ENCODE measurements at regions not wholly inside any gene's neighbourhood (a gene's known extent, or its start where the extent isn't known, plus 50 kb on each side); places are given as distances from the start of the nearest gene placed in this dataset.

- Histone ChIP-seq H3K18ac (ENCODE audit: insufficient read length, low read depth, low read length) (no peak overlapping the region), H3K23me2 (ENCODE audit: insufficient read length, low read depth, low read length, poor library complexity, severe bottlenecking) (no peaks in the 10 kb centered on the region)
- TF ChIP-seq, protein P1, sequence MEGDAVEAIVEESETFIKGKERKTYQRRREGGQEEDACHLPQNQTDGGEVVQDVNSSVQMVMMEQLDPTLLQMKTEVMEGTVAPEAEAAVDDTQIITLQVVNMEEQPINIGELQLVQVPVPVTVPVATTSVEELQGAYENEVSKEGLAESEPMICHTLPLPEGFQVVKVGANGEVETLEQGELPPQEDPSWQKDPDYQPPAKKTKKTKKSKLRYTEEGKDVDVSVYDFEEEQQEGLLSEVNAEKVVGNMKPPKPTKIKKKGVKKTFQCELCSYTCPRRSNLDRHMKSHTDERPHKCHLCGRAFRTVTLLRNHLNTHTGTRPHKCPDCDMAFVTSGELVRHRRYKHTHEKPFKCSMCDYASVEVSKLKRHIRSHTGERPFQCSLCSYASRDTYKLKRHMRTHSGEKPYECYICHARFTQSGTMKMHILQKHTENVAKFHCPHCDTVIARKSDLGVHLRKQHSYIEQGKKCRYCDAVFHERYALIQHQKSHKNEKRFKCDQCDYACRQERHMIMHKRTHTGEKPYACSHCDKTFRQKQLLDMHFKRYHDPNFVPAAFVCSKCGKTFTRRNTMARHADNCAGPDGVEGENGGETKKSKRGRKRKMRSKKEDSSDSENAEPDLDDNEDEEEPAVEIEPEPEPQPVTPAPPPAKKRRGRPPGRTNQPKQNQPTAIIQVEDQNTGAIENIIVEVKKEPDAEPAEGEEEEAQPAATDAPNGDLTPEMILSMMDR (conservative IDR thresholded peaks at IDR 0.05), result no peak
These were observed 499.0 kb upstream of the UBE2E2 start for GRCh38 chr3:22704166-22704565.

More at GRCh38 chr3:22704166-22704565, 499.0 kb upstream of the UBE2E2 start:
- no CpG with 5 or more reads among the region's 3 CpGs for WGBS (ENCODE audit: extremely low coverage, insufficient read length, low lambda C conversion rate)
- peaks cover 7% of the 10 kb centered on the region for H3K9me3 ChIP-seq (ENCODE audit: control insufficient read depth, low read depth, low read length)
- no peak overlapping the region for H3K4me2 ChIP-seq (ENCODE audit: insufficient read depth, insufficient read length, low read length)
- H3K23ac ChIP-seq (ENCODE audit: insufficient read length, low read depth, low read length), result no peak overlapping the region
- H3K79me2 ChIP-seq (ENCODE audit: insufficient read depth, low read length), result no peaks in the 10 kb centered on the region
- H3K4me3 Mint-ChIP-seq, result no peak overlapping the region
- H3K4ac ChIP-seq (ENCODE audit: low read depth, low read length), result no peak overlapping the region
- H3K56ac ChIP-seq (ENCODE audit: insufficient read length, low read depth, low read length), result no peak overlapping the region
- no peak overlapping the region for H4K5ac ChIP-seq (ENCODE audit: insufficient read length, low read depth, low read length)
- no peak overlapping the region for H2BK120ac ChIP-seq (ENCODE audit: low read depth, low read length, poor library complexity, severe bottlenecking)
- H2BK12ac ChIP-seq (ENCODE audit: insufficient read length, low read depth, low read length), result no peak overlapping the region
- no peaks in the 10 kb centered on the region for H4K20me1 ChIP-seq (ENCODE audit: control insufficient read depth, insufficient read depth, insufficient read length)
- H3K36me3 Mint-ChIP-seq (ENCODE audit: insufficient read depth in 1 of 3, low read depth in 3 of 3), result peaks cover 10 to 26% (median 21%) of the 10 kb centered on the region in 3 experiments
- peaks cover 10 to 17% of the 10 kb centered on the region in 2 experiments for H3K4me1 Mint-ChIP-seq
- no peaks in the 10 kb centered on the region for H3K27me3 ChIP-seq (ENCODE audit: insufficient read depth, low read length)
- no peak overlapping the region for H3K27ac Mint-ChIP-seq
- no peaks in the 10 kb centered on the region for H3K79me1 ChIP-seq (ENCODE audit: insufficient read depth, low read depth, low read length, poor library complexity, severe bottlenecking)
- H4K91ac ChIP-seq (ENCODE audit: insufficient read length, low read depth, low read length), result no peak overlapping the region
- no peak overlapping the region for H2BK15ac ChIP-seq (ENCODE audit: low read depth, low read length)
- DNase-seq, result no peak
- no peak overlapping the region for H2BK20ac ChIP-seq (ENCODE audit: low read depth, low read length, poor library complexity, severe bottlenecking)
- no peak overlapping the region for H2BK5ac ChIP-seq (ENCODE audit: insufficient read length, low read length)
- no peak overlapping the region for H3K14ac ChIP-seq (ENCODE audit: insufficient read depth, low read length)
- no peak overlapping the region for H4K8ac ChIP-seq (replicated peaks; ENCODE audit: insufficient read length, low read depth, low read length)
- H3K27ac ChIP-seq (ENCODE audit: insufficient read length, low read depth, low read length), result no peak overlapping the region
- H3K4me1 ChIP-seq (ENCODE audit: insufficient read depth, low read length), result no peaks in the 10 kb centered on the region
- peaks cover 21 to 23% of the 10 kb centered on the region in 2 experiments for H3K9me3 Mint-ChIP-seq
- no peak overlapping the region for H3T11ph ChIP-seq (ENCODE audit: low read length)
- no peak overlapping the region for H2AFZ ChIP-seq (ENCODE audit: low read length)
- H2AK5ac ChIP-seq (ENCODE audit: insufficient read length, low read length), result no peak overlapping the region
- no peak overlapping the region for H3K9ac ChIP-seq (ENCODE audit: extremely low read depth, insufficient read length, low read length)
- H3K27me3 Mint-ChIP-seq (ENCODE audit: low read depth), result peaks cover 1% of the 10 kb centered on the region; the same call in 1 of the 2 replicates
